ENCODE measurements at regions not wholly inside any gene's neighbourhood (a gene's known extent, or its start where the extent isn't known, plus 50 kb on each side); places are given as distances from the start of the nearest gene placed in this dataset.
"Not testable (repeated sequence)": the region's sequence is repeated elsewhere in the genome, so short reads cannot be mapped to it uniquely, and the experiment has no call there.

- no peak for DNase-seq (ENCODE audit: low spot score)
These were observed 185.5 kb downstream of the OLFM1 start for GRCh38 chr9:135273008-135273407.

DNA sequence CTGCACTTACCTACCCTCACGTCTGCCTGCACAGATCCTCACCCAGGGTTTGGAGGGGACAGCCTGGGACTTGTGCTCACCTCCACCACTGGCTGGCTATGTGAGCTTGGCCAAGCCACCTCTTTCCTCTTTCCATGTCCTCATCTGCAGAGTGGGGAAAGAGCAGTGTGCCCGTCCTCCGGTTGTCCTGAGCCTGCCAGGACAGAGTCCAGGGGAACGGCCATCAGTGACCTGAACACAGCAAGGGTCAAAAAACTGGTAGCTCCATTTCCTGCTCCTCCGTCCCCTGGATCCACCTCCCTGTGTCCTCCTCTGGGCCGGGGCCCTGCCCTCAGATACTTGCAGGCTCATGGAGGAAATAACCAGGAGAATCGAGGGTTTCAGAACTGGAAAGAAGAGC lies 187.7 kb downstream of the OLFM1 start:
- no peak for DNase-seq (ENCODE audit: low spot score)

- DNase-seq (ENCODE audit: low spot score), result no peak
These were observed 188.3 kb downstream of the OLFM1 start for GRCh38 chr9:135275571-135276289.

DNA sequence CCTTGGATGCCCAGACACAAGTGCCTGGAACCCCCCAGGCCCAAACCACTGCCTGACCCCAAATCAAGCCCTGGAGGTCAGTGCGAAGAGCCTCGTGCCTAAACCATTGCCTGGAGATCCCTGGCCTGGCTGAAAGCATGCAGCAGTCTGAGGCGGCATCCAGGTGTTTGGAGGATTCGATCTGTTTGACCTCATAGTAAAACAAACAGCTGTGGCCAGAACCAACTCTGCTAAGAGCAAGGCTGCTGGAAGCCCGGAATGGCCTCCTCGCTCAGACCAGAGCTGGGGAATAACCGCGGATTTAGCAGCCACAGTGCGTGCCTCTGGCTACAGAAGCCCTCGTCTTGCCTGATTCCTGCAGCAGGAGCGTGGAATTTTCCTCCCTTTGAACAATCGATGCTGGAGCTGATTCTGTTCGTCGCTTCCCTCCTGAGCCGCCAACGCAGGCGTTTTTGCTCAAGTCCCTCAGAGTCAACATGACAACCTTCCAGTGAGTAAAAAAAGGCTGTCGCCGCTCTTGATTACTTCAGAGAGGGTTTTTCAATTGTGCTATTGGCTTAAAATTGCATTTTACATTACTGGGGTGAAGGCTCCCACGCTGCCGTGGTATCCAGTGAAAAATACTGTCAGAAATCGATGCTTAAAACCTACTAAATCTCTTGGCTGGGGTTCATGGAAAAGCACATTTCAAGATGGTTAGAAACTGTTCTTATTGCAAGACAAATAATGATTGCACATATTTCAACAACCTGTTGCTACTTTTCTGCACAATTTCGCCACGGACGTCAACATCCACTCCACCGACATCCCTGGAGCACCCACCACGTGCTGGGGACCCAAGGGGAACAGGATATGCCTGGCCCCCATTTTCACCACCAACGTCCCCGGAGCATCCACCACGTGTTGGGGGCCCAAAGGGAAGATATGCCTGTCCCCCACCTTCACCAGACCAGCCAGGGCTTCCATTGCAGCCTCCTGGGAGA lies 190.0 kb downstream of the OLFM1 start:
- DNase-seq (ENCODE audit: low spot score), result no peak

DNA sequence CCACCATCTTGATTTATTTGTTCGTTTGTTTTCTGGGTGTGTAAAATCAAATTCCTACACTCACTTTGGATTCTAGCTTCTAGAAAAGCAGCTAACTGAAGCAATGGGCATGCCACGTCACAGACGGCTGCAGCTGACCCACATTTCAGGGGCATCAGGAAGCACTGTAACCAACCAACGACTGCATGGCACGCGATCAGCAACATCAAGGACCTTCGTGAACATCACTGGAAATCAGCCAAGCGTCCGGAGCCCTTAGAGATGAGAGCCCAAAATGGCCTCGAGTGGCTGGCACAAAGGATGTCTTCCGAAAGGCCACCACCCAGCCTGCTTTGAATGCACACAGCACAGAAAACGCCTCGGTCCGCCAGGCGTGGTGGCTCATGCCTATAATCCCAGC lies 191.1 kb downstream of the OLFM1 start:
- no peak for DNase-seq (ENCODE audit: low spot score)

DNA sequence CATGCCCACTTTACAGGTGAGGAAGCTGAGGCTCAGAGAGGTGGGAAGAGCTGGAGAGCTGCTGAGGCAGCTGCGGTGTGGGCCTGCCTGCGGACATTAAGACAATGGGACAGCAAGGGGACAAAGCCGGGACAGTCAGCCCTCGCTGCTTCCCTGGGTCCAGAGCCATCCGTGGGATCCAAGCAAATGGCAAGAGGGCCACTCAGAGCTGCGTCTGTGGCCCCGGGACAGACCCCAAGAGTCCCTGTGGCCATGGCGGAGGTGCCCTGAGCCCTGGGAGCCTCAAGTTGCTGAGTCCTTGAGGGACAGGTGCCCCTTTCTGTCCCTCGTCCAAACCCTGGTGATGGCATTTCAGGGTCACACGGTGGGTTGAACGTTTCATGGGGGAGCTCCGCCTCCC lies 191.9 kb downstream of the OLFM1 start:
- no peak for DNase-seq (ENCODE audit: low spot score)

DNA sequence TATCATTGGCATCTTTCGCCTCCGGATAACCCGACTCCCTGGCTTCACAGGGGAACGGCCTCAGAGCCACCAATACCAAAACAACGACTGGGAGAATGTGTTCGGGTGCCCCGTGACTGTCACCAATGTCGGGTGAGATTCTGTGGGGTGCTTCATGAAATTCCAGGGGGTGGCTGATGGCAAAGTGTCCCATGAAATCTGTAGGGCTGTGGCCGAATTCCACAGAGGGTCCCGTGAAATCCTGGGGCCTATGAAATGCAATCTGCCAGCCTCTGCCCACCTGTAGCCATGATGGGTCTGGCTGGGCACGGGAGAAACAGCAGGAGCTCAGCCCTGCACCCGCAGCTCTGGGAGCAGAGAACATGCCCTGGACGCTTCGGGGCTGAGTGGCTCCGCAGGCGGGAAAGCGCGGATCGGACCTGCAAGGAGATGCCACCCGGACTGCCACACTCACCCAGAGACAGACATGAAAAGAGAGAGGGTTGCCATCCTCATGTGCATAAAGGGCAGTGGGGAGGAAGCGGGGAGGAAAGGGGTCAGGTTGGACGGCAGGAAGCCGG lies 192.4 kb downstream of the OLFM1 start:
- no peak for DNase-seq (ENCODE audit: low spot score)

DNA sequence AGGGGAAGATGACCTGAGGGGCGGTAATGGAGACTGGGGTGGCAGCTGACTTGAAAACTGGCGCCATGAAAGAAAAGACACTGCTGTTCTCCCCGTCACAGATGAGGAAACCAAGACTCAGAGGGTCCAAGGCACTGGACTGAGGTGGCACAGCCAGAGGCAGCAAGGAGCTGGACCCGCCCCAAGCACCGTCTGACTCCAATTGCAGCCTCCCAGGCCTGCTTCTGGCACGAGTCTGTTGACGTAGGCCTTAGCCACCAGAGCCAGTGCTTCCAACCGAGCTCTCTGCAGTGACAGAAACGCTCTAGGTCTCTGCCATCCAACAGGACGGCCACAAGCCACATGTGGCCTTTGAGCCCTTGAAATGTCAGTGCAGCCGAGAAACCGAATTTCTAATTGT lies 193.2 kb downstream of the OLFM1 start:
- no peak for DNase-seq (ENCODE audit: low spot score)

GRCh38 chr9:135281151-135281550 lies 193.7 kb downstream of the OLFM1 start:
- DNase-seq (ENCODE audit: low spot score), result no peak

DNA sequence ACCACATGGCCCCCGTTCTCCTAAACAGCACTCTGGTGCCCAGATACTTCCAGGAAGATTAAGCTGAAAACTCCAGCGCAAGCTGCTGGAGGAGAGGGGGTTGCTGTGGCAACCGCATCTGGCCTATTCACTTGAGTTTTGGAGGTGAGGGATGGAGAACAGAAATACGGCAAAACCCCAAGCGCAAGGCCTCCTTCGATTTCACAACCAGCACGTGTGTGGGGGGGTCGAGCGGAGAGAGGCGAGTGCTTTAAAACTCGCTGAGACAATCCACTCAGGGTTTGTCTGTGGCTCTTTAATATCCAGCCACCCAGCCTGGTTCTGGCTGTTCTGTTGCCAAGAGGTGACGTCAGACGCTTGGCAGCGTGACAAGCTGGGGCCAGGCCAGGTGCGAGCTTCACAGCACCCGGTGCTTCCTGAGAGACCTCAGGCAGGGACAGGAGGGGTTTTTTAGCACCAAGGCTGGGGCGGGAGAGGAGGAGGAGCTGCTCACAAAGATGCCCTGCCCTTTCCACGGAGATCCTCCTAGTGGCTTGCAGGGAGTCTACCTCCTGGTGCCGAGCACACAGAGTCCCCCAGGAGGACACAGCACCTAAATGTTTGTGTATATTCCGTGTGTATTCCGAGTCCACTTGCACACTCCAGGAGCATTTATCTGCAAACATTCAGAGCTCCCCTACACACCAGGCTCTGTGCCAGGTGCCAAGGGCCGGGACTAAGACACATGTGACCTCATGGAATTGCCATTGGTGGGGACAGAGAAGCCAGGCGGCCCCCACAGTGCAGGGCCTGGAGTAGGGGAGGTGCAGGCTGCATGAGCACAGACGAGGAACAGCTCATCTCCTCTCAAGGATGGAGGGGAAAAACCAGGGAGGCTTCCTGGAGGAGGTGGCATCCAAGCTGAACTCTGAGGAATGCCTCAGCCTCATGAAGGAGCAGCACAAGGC lies 194.6 kb downstream of the OLFM1 start:
- DNase-seq (ENCODE audit: low spot score), result no peak

- DNase-seq (ENCODE audit: low spot score), result no peak
These were observed 195.3 kb downstream of the OLFM1 start for GRCh38 chr9:135282808-135283207.

DNA sequence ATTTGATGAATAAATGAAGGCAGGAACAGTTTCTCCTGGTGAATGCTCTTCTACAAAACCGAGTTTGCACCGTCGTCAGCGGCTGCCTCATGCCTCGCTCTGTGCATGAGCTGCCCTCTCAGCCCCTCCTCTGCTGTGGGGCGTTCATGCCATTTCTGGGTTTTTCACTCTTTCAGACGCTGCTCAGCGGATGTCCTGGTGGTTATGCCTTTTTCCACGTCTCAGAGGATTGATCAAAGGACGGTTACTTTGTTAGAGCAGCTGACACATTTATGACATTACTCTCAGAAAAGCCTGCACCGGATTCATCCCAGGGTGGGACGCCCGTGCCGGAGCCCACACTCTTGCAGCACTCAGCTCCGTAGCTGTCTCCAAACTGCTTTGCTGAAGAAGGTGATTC lies 195.9 kb upstream of the PPP1R26 start:
- DNase-seq (ENCODE audit: low spot score), result no peak

DNA sequence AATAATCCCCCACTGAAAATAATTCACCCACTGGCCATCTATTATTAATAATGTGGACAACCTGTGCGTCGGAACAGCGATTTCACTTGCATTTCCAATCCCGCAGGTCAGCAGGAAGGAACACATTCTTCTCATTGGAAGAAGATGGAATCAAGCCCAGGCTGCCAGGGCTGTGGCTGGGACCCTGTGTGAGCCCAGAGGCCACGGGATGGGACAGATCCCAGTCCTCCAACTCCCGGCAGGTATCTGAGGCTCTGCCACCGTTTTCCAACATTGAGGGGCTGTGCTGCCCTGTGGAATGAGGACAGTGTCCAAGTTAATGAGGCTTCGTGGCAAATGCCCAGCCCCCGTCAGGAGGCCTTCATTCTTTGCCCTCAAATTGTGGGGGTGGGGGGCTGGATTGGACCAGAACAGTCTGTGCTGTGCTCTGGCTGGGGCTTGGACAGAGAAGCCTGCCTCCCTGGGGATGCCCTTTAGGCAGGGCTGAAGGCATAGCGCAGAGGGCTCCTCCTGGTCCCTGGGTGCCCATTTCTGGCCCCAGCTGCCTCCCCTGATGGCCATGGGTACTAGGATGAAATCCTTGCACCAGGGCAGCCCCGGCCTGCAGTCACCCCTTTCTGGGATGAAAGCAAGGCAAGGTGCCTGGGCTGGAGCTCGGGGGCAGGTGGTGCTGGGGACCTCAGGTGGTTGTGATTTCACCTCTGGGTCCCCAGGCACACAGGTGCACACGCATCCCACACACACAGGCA lies 195.0 kb upstream of the PPP1R26 start:
- DNase-seq (ENCODE audit: low spot score), result no peak

DNA sequence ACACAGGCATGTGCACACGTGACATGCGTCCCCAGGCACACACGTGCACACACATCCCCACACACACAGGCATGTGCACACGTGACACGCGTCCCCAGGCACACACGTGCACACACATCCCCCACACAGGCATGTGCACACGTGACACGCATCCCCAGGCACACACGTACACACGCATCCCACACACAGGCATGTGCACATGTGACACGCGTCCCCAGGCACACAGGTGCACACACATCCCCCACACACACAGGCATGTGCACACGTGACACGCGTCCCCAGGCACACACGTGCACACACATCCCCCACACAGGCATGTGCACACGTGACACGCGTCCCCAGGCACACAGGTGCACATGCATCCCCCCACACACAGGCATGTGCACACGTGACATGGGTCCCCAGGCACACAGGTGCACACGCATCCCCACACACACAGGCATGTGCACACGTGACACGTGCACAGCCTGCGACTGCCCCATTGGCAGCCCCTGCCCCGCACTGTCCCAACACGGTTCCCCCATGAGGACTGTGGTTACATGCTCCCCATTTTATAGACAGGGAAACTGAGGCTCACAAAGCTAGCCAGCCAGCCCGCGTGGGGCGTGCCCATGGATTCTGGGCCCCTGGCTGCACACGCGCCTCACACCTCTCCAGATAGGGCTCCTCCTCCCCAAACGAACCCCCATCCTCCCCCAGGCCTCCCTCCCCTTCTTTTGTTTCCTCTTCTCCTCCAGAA lies 193.2 kb upstream of the PPP1R26 start:
- not testable (repeated sequence) for DNase-seq (ENCODE audit: low spot score)

- no peak for DNase-seq (ENCODE audit: low spot score)
These were observed 192.6 kb upstream of the PPP1R26 start for GRCh38 chr9:135286961-135287360.

DNA sequence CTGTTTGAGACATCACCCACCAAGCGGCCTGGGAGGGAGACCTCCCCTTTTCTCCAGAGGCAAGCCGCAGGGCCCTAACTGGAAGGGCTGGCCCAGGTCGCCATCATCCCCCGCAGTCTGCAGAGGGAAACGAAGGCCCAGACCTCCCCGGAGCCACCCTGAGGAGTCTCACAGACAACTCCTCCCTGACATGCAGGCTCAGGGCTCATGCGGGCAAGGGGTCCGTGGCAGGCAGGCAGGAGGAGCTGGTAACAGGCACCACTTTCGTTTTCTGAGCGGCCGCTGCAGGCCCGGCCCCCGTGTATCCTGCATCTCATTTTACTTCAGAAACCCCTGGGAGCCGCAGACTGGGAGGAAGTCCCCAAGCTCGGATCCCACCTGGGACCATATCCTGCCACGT lies 192.0 kb upstream of the PPP1R26 start:
- DNase-seq (ENCODE audit: low spot score), result no peak

GRCh38 chr9:135288054-135288453 lies 191.5 kb upstream of the PPP1R26 start:
- DNase-seq (ENCODE audit: low spot score), result no peak

DNA sequence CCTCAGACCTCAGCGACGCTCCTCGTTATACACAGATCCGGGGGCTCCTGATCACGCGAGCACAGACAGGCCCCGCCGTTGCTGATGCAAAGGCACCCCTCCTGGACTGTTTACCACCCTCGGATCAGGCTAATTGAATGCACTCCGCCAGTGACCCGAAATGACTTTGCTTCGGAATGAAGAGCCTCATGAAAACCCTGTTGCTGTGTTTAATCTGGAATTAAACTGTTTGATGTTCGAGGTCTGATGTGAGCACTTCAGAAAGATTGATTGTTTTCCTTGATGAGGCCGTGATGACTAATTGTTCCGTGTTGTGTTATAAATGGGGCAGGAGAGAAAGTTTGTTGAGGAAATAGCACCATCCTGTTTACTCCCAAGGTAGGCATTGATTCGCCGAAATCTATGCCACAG lies 190.5 kb upstream of the PPP1R26 start:
- DNase-seq (ENCODE audit: low spot score), result no peak

- no peak for DNase-seq (ENCODE audit: low spot score)
These were observed 189.5 kb upstream of the PPP1R26 start for GRCh38 chr9:135290086-135290485.

DNA sequence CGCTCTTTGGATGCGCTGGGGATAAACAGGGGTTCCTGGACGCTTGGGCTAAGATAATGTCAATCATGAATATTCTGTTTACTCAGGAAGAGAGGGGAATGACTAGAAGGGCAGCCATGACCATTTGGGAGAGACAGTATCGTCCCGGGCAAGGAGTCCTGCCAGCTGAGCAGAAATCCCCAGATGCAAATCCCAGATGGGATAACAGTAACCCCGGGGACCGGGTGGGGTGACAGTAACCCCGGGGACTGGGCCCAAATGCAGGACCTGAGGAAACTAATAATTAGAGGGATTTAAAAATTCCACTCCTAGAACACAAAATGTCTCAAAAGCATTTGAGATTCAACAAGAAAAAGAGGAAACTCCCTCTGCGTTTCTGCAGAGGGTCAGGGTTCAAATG lies 189.0 kb upstream of the PPP1R26 start:
- no peak for DNase-seq (ENCODE audit: low spot score)

Data from SK-N-DZ (cell line).